Fibroblast of peridontal ligament (primary cell): ENCODE measurements at regions not wholly inside any gene's neighbourhood (a gene's known extent, or its start where the extent isn't known, plus 50 kb on each side); places are given as distances from the start of the nearest gene placed in this dataset.
A peak's percentile ranks its signal among the peaks of the same experiment; 100 is the strongest.

ENCODE experiments used
- DNase-seq: peaks from one replicate; pipeline ENCODE4 v3.0.0-alpha.2; 2010; ENCODE audit errors: extremely low read depth

DNA sequence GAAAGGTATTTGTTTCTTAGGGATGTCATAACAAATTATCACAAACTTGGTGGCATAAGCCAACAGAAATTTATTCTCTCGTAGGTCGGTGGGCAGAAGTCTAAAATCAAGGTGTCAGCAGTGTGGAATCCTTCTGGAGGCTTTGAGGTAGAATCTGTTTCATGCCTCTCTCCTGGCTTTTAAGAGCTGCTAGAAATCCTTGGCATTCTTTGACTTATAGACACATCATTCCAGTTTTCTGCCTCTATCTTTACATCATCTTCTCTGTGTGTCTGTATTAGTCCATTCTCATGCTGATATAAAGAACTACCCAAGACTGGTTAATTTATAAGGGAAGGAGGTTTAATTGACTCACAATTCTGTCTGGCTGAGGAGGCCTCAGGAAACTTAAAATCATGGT, 488.1 kb upstream of the PAPPA start:
- no peak for DNase-seq

DNA sequence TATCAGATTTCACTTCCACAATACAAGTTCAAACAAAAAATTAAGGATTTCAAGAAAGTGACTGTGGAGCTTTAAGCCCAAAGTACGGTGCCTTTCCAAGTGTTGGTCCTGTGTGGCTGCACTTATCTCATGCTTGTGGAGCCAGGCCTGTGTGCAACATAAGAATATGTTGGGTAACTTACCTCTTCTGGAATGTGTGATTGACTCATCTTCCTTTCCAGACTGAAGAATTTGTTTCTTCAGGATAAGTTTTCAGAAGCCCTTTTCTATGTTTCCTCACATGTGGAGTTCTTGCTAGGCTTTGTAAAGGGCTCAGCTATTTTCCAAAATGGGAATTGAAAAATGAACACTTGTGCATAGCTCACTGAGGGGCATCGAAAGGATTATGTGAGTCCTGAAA, 485.1 kb upstream of the PAPPA start:
- DNase-seq, result peak; percentile 90

GRCh38 chr9:115671236-115671962, 482.2 kb upstream of the PAPPA start:
- no peak for DNase-seq

GRCh38 chr9:115671963-115672305, 481.7 kb upstream of the PAPPA start:
- no peak for DNase-seq

DNA sequence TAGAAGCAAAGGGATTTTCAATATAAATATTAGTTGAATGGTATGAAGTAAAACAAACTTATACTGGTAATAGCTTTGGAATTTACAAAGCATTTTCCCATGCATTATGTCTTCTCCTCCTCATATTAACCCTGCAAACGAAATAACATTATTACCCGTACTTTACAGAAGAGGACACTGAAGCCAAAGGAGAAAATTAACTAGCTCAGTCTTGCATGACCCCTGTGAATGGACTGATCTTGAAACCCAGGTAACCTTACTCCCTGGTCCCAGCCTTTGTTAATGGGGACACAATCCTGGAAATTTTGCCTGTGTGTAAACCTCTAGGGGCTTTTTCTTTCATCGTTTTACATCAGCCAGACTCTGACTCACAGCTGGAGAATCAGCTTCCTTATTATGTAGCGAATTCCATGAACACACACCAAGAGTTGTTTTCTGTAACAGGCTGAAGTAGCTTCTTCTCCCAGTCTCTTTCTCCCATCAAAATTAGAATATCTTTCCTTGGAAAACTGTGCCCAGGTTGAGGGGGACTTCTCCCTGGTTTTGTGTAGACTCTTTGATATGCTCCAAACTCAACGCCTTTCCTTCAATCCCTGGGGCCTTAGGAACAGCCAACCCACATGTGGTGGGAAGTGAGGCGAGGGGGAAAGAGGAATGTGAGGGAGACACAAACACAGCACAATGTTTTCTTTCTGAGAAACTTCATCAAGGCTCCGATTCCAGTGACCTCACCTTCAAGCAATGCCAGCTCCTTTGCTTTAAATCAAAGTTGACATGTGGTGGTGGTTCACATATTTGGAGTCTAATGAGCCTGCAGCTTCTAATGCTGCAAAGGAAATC, 480.9 kb upstream of the PAPPA start:
- DNase-seq, result peak; percentile 99

DNA sequence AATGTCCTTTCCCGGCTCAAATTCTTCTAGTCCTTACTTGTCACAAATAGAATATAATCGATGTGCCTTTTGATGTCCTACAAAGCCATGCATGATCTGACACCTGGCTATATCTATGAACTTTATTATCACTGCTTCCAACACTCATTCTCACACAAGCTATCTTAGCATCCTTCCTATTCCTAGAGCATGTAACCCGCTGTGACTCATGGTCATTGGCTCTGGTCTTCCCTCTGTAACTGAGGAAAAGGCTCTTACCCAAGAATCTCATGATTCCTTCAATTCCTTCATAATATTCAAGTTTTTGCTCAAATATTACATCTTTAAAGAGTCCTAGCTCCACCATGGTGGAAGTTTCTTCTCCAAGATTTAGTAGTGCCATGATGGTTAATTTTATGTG, 480.0 kb upstream of the PAPPA start:
- DNase-seq, result peak; percentile 66

- DNase-seq, result no peak
These were observed 479.5 kb upstream of the PAPPA start for GRCh38 chr9:115674091-115674490.

DNA sequence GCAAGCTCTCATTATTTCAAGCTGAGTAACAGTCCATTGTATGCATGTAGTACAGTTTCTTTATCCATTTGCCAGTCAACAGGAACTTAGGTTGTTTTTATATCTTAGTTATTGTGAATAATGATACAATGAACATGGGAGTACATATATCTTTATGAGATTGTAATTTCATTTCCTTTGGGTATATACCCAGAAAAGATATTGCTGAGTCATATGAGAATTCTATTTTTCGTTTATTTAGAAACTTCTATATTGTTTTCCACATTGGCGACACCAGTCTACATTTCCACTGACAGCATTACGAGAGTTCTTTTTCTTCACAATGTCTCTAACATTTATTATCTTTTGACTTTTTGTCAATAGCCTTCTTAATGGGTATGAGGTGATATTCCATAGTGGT, 477.8 kb upstream of the PAPPA start:
- no peak for DNase-seq

DNA sequence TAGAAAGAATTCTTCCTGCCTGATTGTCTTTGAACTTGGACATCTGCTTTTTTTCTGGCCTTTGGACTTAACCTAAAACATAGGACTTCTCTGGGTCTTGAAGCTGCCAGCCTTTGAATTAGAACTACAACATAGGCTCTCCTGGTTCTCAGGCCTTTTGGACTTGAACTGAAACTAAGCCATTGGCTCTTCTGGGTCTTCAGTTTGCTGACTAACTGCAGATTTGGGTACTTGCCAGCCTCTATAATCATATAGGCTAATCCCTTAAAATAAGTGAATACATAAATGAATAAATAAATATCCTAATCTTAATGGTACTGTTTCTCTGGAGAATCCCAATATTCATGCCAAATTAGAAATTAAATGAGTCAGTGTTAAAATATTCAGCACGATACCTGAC, 473.4 kb upstream of the PAPPA start:
- no peak for DNase-seq

DNA sequence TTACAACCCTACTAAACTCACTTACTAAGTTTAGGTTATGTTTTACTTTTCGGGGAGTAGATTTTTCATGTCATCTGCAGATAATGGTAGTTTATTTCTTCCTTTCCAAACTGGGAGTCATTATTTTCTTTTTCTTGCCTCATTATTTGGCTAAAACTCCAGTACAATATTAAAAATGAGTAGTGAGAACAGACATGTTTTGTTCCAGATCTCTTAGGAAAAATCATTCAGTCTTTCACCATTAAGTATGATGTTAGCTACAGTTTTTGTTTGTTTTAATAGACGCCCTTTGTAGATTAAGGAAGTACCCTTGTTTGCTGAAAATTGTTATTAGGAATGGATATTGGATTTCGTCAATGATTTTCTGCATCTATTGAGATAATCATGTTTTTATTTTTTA, 472.0 kb upstream of the PAPPA start:
- DNase-seq, result no peak

GRCh38 chr9:115686069-115686468, 467.5 kb upstream of the PAPPA start:
- DNase-seq, result no peak

DNA sequence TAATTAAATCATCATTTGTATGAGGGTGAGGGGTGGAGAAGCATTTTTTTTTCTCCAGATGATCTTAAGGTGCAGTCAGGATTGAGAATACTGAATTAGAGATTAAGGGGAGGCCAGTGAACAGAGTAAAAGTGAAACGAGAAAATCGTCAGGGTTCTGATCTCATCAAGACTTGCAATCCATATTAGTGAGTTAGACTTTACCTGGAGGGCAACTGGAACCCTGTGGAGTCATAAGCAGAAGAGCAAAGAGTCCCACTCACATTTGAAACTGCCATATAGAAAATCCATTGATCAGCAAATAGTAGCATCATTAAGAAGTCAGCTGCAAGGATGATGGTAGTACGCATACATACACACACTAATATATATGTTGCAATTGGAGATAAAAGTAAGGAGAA, 466.2 kb upstream of the PAPPA start:
- DNase-seq, result no peak

DNA sequence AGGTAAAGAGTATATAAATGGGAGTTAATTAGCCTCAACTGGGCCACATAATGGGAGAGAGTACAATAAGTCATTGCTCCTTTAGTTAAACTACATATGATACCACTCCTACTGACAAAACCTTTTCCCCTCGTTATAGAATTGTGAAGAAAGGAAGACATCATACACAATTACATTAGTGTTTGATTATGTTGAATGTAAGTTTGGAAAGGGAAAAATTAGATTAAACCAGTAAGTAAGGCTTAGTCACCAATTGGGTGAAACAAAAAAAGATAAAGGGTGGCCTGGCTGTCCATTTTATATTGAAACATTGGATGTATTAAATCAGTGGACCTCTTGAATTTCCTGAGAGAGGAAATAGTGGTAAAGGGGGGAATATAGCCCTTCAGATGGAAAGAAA, 464.3 kb upstream of the PAPPA start:
- DNase-seq, result no peak

DNA sequence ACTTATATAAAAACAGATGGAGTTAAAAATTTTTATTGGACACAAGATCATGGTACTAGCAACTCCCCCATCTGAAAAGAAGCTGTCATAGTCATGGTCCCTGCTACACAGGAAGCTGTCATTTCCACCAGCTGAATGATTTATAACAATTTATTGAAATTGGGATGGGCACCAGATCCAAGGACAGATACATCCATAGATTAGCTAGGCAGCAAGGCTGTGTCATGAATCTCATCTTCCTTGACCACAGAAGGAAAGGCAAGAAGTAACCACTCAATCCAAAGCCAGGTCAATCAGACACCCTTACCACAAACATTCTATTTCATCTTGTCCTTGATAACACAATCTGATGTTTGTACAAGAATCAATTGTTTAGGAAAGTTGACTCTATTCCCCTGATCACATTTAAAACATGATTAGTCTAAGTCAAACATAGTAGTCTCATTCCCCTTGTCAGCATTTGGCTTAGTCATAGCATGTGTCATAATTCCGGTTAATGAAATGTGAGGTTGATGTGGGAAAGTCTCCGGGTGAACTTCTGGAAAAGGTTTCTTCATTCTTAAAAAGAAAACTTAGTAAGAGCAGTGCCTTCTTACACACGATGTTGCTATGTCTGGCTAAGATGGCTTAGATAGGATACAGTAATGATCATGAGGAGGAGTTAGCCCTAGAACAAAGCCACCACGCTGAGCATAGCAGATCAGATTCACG, 462.6 kb upstream of the PAPPA start:
- peak; percentile 100 for DNase-seq

- peak; percentile 89 for DNase-seq
These were observed 461.9 kb upstream of the PAPPA start for GRCh38 chr9:115691693-115692092.

DNA sequence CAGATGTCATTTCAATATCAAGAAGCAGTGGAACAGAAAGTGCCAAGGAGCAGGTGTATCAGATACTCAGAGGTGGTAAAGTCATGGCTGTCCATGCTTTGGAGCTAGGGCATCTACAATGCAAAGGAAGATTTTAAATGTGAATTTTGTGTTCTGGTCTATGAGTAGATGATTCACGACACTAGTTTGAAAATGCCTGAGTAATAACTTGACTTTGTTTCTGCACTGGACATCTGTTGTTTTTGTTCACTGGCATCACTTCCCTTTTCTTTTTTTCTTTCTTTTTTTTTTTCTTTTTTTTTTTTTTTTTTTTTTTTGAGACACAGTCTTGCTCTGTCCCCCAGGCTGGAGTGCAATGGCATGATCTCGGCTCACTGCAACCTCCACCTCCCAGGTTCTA, 460.7 kb upstream of the PAPPA start:
- DNase-seq, result peak; percentile 57

- DNase-seq, result peak; percentile 99
These were observed 459.6 kb upstream of the PAPPA start for GRCh38 chr9:115694014-115694413.

- DNase-seq, result no peak
These were observed 458.6 kb upstream of the PAPPA start for GRCh38 chr9:115694991-115695390.

DNA sequence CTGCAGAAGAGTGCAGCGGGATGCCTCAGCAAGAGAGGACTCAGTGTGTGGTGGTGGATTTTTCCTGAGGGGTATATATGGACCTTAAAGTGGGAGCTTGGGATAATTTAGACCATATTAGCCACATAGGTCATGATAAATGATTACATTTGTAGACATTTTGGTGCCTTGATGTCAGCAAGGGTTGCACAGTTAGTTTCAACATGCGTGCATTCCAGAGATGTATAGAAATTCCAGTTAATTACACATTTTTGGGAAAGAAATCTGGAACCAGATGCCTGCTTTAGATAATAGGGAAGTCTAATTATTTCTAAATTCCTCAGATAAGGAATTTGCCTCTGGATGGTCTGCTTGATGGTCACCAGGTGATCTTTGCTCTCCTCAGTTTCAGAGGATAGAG, 440.6 kb upstream of the PAPPA start:
- no peak for DNase-seq

GRCh38 chr9:115715666-115716065, 437.9 kb upstream of the PAPPA start:
- peak; percentile 35 for DNase-seq

DNA sequence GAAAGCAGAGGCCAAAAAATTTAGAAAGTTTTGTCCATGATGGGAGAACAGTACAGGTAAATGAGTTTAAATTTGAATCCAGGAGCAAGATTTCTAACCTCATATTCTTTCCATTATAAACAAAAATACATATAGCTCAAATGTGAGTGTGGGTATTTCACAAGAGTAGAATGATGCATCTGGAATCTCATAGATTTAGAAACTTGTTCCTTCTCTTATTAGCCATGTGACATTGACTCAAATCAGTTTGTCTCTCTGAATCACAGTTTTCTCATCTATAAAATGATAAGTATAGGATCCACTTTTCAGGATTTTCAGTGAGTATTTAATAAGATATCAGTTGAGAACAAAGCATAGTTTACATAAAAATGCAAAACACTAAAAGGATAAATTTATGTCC, 436.3 kb upstream of the PAPPA start:
- DNase-seq, result peak; percentile 44

- peak; percentile 50 for DNase-seq
These were observed 435.8 kb upstream of the PAPPA start for GRCh38 chr9:115717711-115718173.

GRCh38 chr9:115730396-115730795, 423.2 kb upstream of the PAPPA start:
- DNase-seq, result no peak
